GM12874 (cell line): ENCODE measurements at regions not wholly inside any gene's neighbourhood (a gene's known extent, or its start where the extent isn't known, plus 50 kb on each side); places are given as distances from the start of the nearest gene placed in this dataset.

ENCODE experiments used
- TF ChIP-seq, protein P1 (sequence below): IDR thresholded peaks from 2 replicates; pipeline ENCODE4 v1.5.1; 2011; ENCODE audit warnings: low read depth, mild to moderate bottlenecking, control low read depth, low read length, moderate library complexity; ENCODE audit not compliant: insufficient read depth

DNA sequence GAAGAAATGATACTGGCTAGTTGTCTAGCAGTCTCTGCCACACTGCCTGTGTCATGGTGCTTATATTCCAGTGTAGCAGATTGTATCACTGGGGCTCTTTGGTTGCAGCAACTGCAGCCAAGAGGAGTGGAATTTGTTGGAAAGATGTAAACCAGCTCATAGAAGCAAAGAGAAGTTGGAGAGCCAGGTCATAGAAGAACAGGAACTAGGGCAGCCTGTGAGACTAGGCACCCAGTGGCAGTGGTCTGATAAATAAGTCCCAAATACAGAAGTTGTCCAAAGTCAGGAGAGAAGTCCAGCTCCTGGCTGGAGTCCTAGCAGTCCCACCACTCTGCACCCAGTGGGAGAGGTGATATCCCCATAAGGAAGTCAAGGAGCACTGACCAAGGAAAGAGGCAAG, 172.5 kb upstream of the ARID2 start:
- TF ChIP-seq, protein P1, sequence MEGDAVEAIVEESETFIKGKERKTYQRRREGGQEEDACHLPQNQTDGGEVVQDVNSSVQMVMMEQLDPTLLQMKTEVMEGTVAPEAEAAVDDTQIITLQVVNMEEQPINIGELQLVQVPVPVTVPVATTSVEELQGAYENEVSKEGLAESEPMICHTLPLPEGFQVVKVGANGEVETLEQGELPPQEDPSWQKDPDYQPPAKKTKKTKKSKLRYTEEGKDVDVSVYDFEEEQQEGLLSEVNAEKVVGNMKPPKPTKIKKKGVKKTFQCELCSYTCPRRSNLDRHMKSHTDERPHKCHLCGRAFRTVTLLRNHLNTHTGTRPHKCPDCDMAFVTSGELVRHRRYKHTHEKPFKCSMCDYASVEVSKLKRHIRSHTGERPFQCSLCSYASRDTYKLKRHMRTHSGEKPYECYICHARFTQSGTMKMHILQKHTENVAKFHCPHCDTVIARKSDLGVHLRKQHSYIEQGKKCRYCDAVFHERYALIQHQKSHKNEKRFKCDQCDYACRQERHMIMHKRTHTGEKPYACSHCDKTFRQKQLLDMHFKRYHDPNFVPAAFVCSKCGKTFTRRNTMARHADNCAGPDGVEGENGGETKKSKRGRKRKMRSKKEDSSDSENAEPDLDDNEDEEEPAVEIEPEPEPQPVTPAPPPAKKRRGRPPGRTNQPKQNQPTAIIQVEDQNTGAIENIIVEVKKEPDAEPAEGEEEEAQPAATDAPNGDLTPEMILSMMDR = no peak

DNA sequence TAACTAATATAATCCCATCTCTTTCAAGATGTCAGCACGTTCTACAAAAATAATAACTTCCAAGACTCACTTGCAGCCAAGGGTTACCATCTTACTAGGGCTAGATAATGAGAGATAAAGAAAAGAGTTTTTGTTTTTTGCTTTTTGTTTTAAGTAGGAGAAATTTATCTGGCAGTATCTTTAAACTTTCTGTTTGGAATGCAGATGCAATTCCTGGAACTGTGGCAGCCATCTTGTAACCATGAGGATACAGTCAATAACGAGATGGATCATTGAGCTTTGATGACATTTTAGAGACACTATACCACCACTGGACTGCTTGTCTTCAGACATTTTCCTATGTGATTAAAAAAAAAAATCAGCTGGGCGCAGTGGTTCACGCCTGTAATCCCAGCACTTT, 171.2 kb upstream of the ARID2 start:
- TF ChIP-seq, protein P1 = no peak

DNA sequence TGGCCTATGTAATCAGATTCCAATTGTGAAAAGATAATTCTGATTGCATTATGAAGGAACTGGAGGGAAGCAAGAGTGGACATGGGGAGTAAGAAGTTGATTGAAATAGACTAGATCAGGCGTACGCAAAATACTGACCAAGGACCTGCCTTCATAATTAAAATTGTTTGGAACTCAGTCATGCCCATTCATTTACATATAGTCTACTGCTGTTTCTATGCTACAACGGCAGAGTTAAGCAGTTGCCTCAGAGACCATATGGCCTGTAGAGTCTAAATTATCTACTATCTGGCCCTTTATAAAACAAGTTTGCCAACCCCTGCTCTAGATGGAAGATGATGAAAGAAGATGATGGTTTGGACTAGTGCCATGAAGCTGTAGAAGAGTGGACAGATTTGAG, 170.0 kb upstream of the ARID2 start:
- TF ChIP-seq, protein P1 = no peak

DNA sequence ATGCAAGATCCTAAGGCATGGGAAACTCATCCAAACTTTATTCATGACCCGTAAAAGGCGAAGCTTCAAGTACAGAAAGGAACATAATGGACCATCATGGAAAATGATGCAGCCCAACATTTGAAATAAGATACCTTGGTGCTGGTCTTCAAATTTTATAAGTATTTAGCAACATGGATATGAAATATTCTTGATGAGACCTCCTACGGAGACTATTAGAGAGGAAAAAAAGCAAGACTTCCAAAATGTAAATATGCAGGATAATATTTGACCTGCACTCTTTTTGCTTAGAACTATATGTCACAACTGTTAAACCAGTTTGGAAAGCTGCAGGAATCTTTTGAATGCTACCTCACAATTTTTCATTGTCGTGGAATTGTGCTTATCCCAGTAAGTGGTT, 168.8 kb upstream of the ARID2 start:
- TF ChIP-seq, protein P1 = no peak

DNA sequence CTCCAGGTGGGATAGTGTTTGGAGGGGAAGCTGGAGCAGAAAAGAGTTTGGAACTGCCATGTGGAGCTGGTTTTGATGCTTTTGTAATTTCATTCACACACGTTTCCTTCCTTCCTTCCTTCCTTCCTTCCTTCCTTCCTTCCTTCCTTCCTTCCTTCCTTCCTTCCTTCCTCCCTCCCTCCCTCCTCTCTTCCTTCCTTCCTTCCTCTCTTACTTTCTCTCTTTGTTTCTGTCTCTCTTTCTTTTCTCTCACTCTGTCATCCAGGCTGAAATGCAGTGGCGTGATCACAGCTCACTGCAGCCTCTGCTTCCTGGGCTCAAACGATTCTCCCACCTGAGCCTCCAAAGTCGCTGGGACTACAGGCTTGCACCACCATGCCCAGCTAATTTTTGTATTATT, 168.0 kb upstream of the ARID2 start:
- TF ChIP-seq, protein P1 = no peak

DNA sequence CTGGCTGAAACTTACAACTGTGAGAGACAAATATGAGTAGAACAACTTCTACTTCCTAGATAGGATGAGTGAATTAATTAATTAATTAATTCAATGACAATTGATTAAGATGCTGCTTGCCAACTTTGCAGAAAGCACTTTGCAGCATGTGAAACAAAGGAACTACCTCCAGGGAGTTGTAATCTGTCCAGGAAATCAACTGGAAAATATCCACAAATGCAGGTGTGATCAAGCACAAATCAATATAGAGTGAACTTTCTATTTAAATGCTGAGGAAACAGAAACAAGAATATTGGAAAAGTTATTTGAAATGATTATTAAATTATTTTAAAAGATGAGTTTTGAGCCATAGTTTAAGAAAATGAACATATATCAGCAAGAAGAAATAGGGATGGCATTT, 163.9 kb upstream of the ARID2 start:
- TF ChIP-seq, protein P1 = no peak

DNA sequence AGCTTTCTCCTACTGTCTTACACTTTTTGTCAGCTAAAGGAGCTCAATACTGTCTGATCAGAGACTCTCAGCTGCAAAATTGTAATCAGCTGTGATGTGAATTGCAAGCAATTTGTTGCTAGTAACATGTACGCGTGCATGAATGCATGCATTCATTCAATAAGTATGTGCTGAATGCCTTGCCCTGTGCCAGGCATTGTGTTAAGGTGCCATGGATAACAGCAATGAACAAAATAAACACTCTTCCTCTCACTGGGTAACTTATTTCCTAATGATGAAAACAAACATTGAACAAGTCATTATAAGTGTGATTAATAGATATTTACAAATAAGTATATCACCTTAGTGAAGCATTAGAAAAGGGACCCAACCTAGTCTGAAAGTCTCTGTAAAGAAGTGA, 163.2 kb upstream of the ARID2 start:
- TF ChIP-seq, protein P1 = no peak

DNA sequence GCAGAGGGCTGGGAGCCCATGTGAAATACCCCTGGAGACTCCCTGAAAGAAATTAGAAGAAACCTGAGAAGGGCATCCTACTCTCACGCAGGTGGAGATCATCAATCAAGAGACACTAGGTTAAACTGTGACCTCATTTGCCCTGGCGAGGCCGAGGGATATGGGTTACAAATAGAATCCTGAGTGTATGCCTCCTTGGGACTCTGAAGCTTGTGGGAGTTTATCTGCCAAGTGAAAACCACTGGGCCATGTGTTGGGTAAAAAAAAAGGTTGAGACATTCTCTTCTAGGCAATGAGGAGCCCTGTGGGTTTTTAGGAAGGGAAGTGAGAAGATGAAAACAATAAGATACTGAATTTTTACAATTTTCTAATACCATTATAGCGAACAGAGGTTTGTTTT, 160.7 kb upstream of the ARID2 start:
- TF ChIP-seq, protein P1 = no peak
